OCI-LY1 (cell line): ENCODE measurements at regions not wholly inside any gene's neighbourhood (a gene's known extent, or its start where the extent isn't known, plus 50 kb on each side); places are given as distances from the start of the nearest gene placed in this dataset.

Experiments used
- H2AFZ ChIP-seq: fragments of 200-600 bp; sonication (generic), shearing (Covaris generic); 2 replicates; pipeline ENCODE4 v1.6.0; 2014; ENCODE audit warnings: antibody characterized with exemption, mild to moderate bottlenecking, low read length
- H3F3A ChIP-seq: fragments of 200-600 bp; sonication (generic), shearing (Covaris generic); 2 replicates; pipeline ENCODE4 v1.6.0; 2014; ENCODE audit warnings: mild to moderate bottlenecking, antibody characterized with exemption, low read length, moderate library complexity; ENCODE audit not compliant: insufficient read depth
- H3K27ac ChIP-seq: fragments of 200-600 bp; sonication (generic); 2 replicates; pipeline ENCODE4 v1.5.1; 2014; ENCODE audit warnings: low read length, mixed run types, mild to moderate bottlenecking, low read depth; ENCODE audit not compliant: poor library complexity, severe bottlenecking
- H3K27me3 ChIP-seq: fragments of 200-600 bp; sonication (generic); 2 replicates; pipeline ENCODE4 v1.6.0; 2014; ENCODE audit warnings: antibody characterized with exemption, mild to moderate bottlenecking, low read length, moderate library complexity; ENCODE audit not compliant: insufficient read depth
- H3K36me3 ChIP-seq: fragments of 200-600 bp; sonication (generic); 2 replicates; pipeline ENCODE4 v1.6.1; 2014; ENCODE audit warnings: mild to moderate bottlenecking, antibody characterized with exemption, low read length, moderate library complexity, mixed read lengths; ENCODE audit not compliant: insufficient read depth
- H3K4me1 ChIP-seq: fragments of 200-600 bp; sonication (generic); 2 replicates; pipeline ENCODE4 v1.5.1; 2014; ENCODE audit warnings: mild to moderate bottlenecking, low read length, moderate library complexity; ENCODE audit not compliant: insufficient read depth, severe bottlenecking
- H3K4me2 ChIP-seq: fragments of 200-600 bp; sonication (generic), shearing (Covaris generic); 2 replicates; pipeline ENCODE4 v1.6.1; 2014; ENCODE audit warnings: low read length
- H3K4me3 ChIP-seq: fragments of 200-600 bp; sonication (generic); 2 replicates; pipeline ENCODE4 v1.5.1; 2014; ENCODE audit warnings: low read length, low read depth, mild to moderate bottlenecking, mixed read lengths; ENCODE audit not compliant: poor library complexity, severe bottlenecking
- H3K79me2 ChIP-seq: fragments of 200-600 bp; shearing (Covaris generic); 2 replicates; pipeline ENCODE4 v1.6.1; 2016; ENCODE audit warnings: mixed run types, low read length, mixed read lengths; ENCODE audit not compliant: insufficient read depth
- H3K9ac ChIP-seq: fragments of 200-600 bp; sonication (generic), shearing (Covaris generic); 2 replicates; pipeline ENCODE4 v1.6.1; 2014; ENCODE audit warnings: mild to moderate bottlenecking, low read length, mixed read lengths
- H3K9me2 ChIP-seq: fragments of 200-600 bp; sonication (generic), shearing (Covaris generic); 2 replicates; pipeline ENCODE4 v1.6.1; 2014; ENCODE audit warnings: low read depth, mild to moderate bottlenecking, low read length, mixed read lengths
- H3K9me3 ChIP-seq: fragments of 200-600 bp; shearing (Covaris generic); 2 replicates; pipeline ENCODE4 v1.6.1; 2014; ENCODE audit warnings: low read length, mixed read lengths
- H4K20me1 ChIP-seq: fragments of 200-600 bp; sonication (generic), shearing (Covaris generic); 2 replicates; pipeline ENCODE4 v1.6.0; 2016; ENCODE audit warnings: mild to moderate bottlenecking, low read length; ENCODE audit not compliant: insufficient read depth
- EZH2 ChIP-seq: fragments of 200-600 bp; sonication (generic), shearing (Covaris generic); IDR thresholded peaks from 2 replicates; pipeline ENCODE4 v1.8.0; 2017; ENCODE audit warnings: borderline replicate concordance, mixed run types, mild to moderate bottlenecking, antibody characterized with exemption, low read length, moderate library complexity, mixed read lengths
- TF ChIP-seq, protein P1 (sequence below): fragments of 200-600 bp; sonication (generic), shearing (Covaris generic); IDR thresholded peaks from 2 replicates; pipeline ENCODE4 v1.5.1; 2017; ENCODE audit warnings: mild to moderate bottlenecking, antibody characterized with exemption, low read length, moderate library complexity, mixed read lengths

DNA sequence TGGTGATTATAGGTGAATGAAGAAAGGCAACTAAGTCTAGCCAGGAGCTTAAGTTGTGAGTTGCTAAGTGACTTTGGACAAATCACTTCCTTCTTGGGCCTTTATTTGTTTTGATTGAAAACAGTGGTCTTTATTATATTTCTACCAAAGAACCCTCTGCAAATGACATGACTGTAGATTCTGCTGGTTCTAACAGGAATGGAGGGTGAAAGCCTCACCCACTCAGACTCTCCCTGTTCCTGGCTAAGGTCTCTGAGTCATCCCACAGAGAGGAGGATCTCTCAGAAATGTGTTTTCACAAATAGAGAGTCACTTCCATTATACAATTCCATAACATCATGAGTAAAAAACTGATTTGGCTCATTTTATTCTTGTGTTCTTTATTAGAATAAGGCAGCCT lies 583.9 kb upstream of the LRRC4C start:
- Histone ChIP-seq H3K9me2 (no peaks in the 10 kb centered on the region), H3K27me3 (no peaks in the 10 kb centered on the region), H3K4me3 (no peak overlapping the region), H3F3A (no peaks in the 10 kb centered on the region), H4K20me1 (no peaks in the 10 kb centered on the region), H3K27ac (no peak overlapping the region), H3K4me2 (no peak overlapping the region), H3K36me3 (no peaks in the 10 kb centered on the region), H3K79me2 (no peaks in the 10 kb centered on the region), H3K4me1 (no peaks in the 10 kb centered on the region), H3K9ac (no peak overlapping the region), H2AFZ (no peak overlapping the region), H3K9me3 (no peaks in the 10 kb centered on the region)
- no peak for TF ChIP-seq EZH2
- TF ChIP-seq, protein P1, sequence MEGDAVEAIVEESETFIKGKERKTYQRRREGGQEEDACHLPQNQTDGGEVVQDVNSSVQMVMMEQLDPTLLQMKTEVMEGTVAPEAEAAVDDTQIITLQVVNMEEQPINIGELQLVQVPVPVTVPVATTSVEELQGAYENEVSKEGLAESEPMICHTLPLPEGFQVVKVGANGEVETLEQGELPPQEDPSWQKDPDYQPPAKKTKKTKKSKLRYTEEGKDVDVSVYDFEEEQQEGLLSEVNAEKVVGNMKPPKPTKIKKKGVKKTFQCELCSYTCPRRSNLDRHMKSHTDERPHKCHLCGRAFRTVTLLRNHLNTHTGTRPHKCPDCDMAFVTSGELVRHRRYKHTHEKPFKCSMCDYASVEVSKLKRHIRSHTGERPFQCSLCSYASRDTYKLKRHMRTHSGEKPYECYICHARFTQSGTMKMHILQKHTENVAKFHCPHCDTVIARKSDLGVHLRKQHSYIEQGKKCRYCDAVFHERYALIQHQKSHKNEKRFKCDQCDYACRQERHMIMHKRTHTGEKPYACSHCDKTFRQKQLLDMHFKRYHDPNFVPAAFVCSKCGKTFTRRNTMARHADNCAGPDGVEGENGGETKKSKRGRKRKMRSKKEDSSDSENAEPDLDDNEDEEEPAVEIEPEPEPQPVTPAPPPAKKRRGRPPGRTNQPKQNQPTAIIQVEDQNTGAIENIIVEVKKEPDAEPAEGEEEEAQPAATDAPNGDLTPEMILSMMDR = no peak

DNA sequence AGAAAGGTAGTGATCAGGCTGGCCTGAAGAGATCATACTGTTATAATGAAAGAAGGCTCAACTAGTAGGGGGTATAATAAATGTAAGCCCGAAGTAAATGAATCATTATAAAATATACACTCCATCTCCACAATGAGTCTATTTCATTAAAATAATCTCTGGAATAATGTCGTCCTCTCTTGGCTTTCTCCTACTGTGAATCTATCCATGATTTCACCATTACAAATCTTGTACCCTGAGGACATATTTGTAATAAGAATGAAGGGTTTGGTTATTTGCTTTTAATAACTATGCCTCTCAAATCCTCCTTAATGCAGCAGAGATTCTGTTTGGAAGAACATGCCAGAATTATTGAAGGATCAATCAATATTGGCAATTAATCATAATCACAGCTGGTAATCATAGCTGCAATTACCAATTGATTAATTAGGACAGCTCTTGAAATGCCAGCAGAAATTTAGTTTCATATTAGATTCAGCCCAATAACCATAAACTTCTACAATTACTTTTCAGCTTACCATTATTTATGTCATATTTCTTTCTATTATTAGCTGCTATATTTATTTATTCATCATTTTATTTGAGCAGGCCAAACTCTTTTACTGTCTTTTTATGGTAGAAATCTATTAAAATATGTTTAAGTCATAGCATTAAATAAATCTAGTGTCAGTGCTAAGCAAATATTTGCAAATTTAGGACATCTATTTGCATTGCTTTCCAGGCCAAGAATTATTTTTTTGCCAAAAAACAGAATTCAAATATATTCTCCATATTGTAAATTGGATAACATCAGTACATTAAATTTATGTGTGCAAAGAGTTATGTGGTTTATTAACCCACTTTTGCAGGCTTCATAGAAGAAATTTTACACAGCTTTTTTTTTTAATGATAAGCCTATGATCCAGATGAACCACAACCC lies 588.4 kb upstream of the LRRC4C start:
- no peak overlapping the region for H3K4me3 ChIP-seq
- no peak overlapping the region for H3K9ac ChIP-seq
- H3K36me3 ChIP-seq = no peaks in the 10 kb centered on the region
- no peak overlapping the region for H2AFZ ChIP-seq
- H4K20me1 ChIP-seq = no peaks in the 10 kb centered on the region
- no peaks in the 10 kb centered on the region for H3K9me2 ChIP-seq
- no peaks in the 10 kb centered on the region for H3F3A ChIP-seq
- no peak overlapping the region for H3K4me2 ChIP-seq
- no peak for TF ChIP-seq EZH2
- TF ChIP-seq, protein P1 = no peak
- H3K4me1 ChIP-seq = no peaks in the 10 kb centered on the region
- H3K9me3 ChIP-seq = no peaks in the 10 kb centered on the region
- no peak overlapping the region for H3K27ac ChIP-seq
- no peaks in the 10 kb centered on the region for H3K27me3 ChIP-seq
- H3K79me2 ChIP-seq = no peaks in the 10 kb centered on the region

DNA sequence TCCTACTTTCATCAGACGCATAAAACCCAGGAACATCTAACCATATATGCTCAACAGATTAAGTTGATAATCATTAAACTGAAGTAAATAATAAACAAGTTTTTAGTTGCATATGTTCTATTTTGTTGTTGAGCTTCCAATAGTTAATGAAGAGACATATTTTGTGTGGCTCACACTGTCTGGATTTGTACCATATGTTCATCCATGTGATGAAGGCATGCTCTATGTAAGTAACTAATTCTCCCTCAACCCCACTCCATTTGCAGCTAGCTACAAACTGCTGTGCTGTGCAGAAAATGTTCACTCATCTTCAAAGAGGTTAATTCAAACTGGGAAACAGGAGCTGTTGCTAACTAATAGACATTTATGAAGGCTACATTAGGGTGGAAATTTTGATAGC lies 589.7 kb upstream of the LRRC4C start:
- H3K4me3 ChIP-seq = no peak overlapping the region
- H3K9me2 ChIP-seq = no peaks in the 10 kb centered on the region
- no peak overlapping the region for H3K4me2 ChIP-seq
- no peaks in the 10 kb centered on the region for H3K4me1 ChIP-seq
- no peak overlapping the region for H3K9ac ChIP-seq
- no peaks in the 10 kb centered on the region for H3K36me3 ChIP-seq
- TF ChIP-seq EZH2 = no peak
- TF ChIP-seq, protein P1 = no peak
- no peaks in the 10 kb centered on the region for H3K79me2 ChIP-seq
- H4K20me1 ChIP-seq = no peaks in the 10 kb centered on the region
- no peak overlapping the region for H2AFZ ChIP-seq
- no peaks in the 10 kb centered on the region for H3F3A ChIP-seq
- no peak overlapping the region for H3K27ac ChIP-seq
- no peaks in the 10 kb centered on the region for H3K27me3 ChIP-seq
- H3K9me3 ChIP-seq = no peaks in the 10 kb centered on the region
